ENCODE measurements at regions not wholly inside any gene's neighbourhood (a gene's known extent, or its start where the extent isn't known, plus 50 kb on each side); places are given as distances from the start of the nearest gene placed in this dataset.

DNA sequence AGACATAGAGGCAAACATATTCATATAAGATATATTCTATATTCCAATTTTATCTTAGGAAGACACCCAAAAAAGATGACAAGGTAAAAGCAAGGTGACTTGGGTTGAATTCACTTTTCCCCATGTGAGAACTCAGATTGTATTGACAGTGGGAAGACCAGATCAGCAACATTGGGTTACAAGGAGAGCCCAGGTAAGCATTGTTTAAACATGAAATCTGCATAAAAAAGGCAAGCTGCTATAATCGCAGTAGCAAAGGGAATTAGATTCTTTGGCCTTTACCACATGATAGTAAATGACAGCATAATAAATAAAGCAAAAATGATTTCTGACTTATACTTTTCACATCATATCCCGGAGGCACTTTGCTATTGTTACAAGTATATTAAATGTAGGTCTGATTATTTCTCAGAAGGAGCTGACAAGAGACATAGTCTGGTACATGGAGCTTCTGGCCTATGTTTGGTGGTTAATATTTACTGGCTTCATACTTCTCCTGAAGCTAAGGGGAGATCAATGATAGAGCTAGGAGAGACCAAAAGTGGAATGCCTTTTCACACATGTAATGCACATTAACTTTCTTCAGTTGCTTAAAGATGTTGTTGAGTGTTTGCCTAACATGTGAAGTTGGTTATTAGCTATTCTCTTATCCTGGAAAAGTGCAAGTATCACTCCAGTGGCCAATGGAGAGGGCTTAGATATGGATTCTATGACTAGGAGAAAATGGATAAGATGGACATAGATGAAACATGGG is 53.1 kb upstream of the EEF1E1 start:
- Histone ChIP-seq H3K4me1 (no peaks in the 10 kb centered on the region), H3K4me2 (no peak overlapping the region), H3K27ac (no peak overlapping the region), H3K36me3 (no peaks in the 10 kb centered on the region), H4K20me1 (no peaks in the 10 kb centered on the region), H3K9ac (no peak overlapping the region), H3K27me3 (no peaks in the 10 kb centered on the region), H3K4me3 (no peak overlapping the region), H3K9me3 (replicated peaks in 1 of 11) (no peaks in the 10 kb centered on the region)
- no peak for TF ChIP-seq Cebpa-rat (IDR thresholded peaks at IDR 0.05)
